ENCODE measurements at regions not wholly inside any gene's neighbourhood (a gene's known extent, or its start where the extent isn't known, plus 50 kb on each side); places are given as distances from the start of the nearest gene placed in this dataset.

- TF ChIP-seq POLR2A (IDR thresholded peaks at IDR 0.05) (no peak), CTCF (IDR thresholded peaks at IDR 0.05) (no peak)
These were observed 176.8 kb downstream of the MACROH2A1 start for GRCh38 chr5:135222171-135222681.

Measured in esophagus squamous epithelium (tissue), 4 donors.